VCaP (cell line): ENCODE measurements at regions not wholly inside any gene's neighbourhood (a gene's known extent, or its start where the extent isn't known, plus 50 kb on each side); places are given as distances from the start of the nearest gene placed in this dataset.
A peak's percentile ranks its signal among the peaks of the same experiment; 100 is the strongest.

Experiments
- H3K27ac ChIP-seq: fragments of 450-650 bp; 2 replicates; pipeline ENCODE4 v1.5.1; 2017
- TF ChIP-seq, protein P1 (sequence below): fragments of 450-650 bp; conservative IDR thresholded peaks from 2 replicates; pipeline ENCODE4 v1.5.1; 2017; ENCODE audit warnings: mild to moderate bottlenecking, moderate library complexity

DNA sequence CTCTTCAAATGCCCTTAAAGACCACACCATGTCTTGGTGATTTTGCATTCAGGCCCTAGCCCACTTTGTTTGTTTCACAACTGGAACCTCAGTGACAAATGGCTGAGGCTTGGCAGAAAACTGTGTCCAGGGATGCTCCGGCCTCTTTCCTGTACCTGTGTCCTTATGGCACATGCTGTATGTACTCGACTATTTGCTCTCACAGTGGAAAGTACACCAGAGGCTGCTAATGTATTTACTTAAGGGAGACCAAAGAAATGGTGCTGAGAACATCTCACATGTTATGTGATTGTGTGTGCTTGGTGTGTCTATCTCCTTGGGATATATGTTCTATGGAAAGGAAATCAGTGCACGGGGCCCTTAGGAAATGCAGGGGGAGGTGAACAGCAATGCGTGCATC lies 263.3 kb downstream of the GADD45G start:
- TF ChIP-seq, protein P1, sequence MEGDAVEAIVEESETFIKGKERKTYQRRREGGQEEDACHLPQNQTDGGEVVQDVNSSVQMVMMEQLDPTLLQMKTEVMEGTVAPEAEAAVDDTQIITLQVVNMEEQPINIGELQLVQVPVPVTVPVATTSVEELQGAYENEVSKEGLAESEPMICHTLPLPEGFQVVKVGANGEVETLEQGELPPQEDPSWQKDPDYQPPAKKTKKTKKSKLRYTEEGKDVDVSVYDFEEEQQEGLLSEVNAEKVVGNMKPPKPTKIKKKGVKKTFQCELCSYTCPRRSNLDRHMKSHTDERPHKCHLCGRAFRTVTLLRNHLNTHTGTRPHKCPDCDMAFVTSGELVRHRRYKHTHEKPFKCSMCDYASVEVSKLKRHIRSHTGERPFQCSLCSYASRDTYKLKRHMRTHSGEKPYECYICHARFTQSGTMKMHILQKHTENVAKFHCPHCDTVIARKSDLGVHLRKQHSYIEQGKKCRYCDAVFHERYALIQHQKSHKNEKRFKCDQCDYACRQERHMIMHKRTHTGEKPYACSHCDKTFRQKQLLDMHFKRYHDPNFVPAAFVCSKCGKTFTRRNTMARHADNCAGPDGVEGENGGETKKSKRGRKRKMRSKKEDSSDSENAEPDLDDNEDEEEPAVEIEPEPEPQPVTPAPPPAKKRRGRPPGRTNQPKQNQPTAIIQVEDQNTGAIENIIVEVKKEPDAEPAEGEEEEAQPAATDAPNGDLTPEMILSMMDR = no peak
- peak overlapping the region; percentile 75 for H3K27ac ChIP-seq

DNA sequence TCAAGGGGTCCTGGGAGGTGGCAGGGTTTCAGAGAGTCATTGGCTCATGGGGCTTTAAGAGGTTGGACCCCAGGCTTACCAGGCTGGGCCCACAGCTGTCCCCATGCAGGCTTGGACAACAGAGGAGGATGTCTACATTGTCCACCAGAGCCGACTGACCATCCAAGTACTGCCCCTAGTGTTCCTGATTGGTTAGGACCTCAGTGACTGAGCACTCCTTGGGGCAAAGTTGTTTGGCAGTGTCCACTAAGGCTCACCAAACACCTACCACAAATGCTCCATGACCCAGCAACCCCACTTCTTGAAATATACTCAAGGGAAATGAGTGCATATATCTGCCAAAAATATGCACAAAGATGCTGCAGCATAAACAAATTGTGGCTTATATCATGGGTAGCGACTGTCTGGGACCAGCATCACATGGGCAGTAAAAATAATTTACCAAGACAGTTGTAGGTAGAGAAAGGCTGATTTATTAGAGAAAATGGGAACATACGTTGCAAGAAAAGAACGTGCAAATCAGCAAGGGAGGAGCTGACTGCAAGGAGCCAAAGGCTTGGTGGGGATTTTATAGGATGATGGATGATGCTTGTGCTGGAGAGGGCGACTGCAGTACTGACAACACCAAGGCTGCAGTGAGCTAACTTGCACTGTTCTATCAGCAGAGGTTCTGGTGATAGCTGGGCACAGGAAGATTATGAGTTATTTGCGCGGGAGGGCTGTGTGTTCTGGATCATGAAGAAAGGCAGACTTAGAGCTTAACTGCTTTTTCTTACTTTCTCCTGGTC lies 265.2 kb downstream of the GADD45G start:
- no peak overlapping the region for H3K27ac ChIP-seq
- TF ChIP-seq, protein P1 = no peak

DNA sequence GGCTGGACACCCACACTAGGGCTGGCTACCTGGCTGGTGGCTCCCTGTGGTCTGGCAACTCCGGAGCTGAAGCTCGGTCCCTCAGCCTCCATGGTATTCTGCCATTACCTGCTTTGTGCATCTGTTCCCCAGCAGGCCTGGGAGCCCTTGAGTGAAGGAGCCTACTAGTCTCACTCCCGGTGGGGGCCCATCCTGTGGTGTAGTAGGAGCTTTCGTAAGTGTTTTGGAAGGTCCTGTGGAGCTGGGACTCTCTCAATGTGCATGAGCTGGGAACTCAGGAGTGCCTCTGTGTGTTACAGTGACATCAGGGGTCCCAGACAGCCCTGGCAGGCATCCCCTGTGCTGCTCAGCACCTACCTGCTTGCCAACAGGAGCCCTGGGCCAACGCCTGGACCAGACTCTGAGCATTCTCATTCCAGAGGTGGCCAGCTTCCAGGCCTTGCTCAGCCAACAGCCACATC lies 267.1 kb downstream of the GADD45G start:
- TF ChIP-seq, protein P1 = no peak
- no peak overlapping the region for H3K27ac ChIP-seq

DNA sequence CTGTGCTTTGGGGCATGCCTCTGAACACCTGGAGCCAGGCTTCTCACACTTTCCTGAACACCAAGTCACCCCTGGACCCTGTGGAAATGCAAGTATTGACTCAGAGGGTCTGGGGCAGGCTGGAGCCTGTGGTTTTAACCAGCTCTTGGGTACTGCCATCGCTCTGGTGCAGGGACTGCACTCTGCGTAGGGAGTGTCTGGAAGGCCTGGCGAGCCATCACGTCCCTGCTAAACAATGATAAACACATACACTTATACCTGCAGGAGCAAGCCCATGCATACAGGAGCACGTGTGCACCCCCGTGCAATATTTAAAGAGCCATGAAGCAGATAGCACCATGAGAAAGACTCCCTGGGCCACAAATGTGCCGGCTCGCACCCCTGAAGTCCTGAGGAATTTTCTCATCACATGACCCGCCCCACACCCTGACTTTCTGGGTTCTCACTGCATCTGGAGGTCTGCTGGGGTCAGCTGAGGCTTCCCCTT lies 267.7 kb downstream of the GADD45G start:
- TF ChIP-seq, protein P1 = no peak
- H3K27ac ChIP-seq = peak overlapping the region; percentile 76; the same call in 1 of the 2 replicates

DNA sequence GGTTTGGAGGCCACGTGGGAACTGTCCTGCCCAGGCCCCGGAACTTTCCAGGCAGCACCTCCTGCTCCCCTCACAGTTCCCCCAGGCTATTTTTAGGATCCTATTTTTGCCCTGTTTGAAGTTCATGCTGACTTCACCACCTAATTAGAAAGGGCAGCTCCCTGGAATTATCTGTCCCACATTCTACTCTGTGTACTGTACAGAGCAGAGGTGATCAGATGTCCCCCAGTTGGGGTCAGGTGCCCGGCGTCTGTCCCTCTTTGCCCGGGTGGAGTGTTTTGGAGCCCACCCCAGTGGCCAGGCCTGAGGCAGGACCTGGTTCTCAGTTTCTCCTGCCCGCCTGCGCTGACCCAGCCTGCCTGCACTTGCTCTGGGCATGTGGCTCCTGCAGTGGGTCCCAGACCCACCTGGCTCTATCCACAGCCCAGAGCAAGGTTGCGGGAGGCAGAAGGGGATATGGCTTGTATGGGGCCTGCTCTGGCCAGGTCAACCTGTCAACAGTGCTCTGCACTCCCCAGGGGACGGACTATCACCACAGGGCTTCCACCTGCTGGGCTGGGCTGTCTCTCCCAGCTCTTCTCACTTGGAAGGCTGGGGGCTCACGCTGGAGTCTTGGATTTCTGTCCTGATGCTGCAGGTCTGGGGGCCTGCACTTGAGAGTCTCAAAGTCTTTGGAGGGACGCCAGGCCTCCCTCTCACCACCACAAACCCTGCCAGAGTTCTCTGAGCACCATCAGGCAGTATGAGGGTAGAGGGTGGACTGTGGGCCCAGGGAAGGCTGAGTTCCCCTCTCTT lies 268.3 kb downstream of the GADD45G start:
- H3K27ac ChIP-seq = peak overlapping the region; percentile 76
- TF ChIP-seq, protein P1 = no peak

DNA sequence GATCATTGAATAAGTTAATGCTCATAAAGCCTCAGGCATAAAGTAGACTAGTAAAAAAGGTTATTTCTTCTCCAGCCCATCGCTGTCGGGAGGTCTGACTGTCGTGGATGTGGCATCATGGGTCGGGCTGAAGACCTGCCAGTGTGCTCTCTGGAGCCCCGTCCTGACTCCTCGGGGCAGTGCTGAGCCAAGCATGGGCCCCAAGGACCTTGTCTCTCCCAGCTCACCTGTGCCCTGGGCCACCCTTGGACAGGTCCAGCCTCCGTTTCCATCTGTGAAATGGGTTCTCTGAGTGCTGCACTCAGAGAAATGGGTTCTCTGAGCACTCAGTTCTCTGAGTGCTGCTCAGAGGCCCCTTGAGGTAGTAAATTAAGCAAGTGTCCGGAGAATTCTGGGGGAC lies 269.0 kb downstream of the GADD45G start:
- TF ChIP-seq, protein P1 = no peak
- peak overlapping the region; percentile 76 for H3K27ac ChIP-seq
